ENCODE measurements at regions not wholly inside any gene's neighbourhood (a gene's known extent, or its start where the extent isn't known, plus 50 kb on each side); places are given as distances from the start of the nearest gene placed in this dataset.
"Not testable (repeated sequence)": the region's sequence is repeated elsewhere in the genome, so short reads cannot be mapped to it uniquely, and the experiment has no call there.

GRCh38 chr2:225757248-225757647 lies 357.7 kb downstream of the NYAP2 start:
- DNase-seq (ENCODE audit: low read depth in 2 of 2), result no peak

GRCh38 chr2:225756198-225756597 lies 356.7 kb downstream of the NYAP2 start:
- DNase-seq (ENCODE audit: low read depth in 2 of 2), result no peak

- no peak for DNase-seq (ENCODE audit: low read depth in 2 of 2)
These were observed 349.1 kb downstream of the NYAP2 start for GRCh38 chr2:225748609-225749008.

GRCh38 chr2:225743996-225744395 lies 344.5 kb downstream of the NYAP2 start:
- not testable (repeated sequence) for DNase-seq (ENCODE audit: low read depth in 2 of 2)

GRCh38 chr2:225742487-225742886 lies 343.0 kb downstream of the NYAP2 start:
- no peak for DNase-seq (ENCODE audit: low read depth in 2 of 2)

GRCh38 chr2:225740086-225740485 lies 340.6 kb downstream of the NYAP2 start:
- DNase-seq (ENCODE audit: low read depth in 2 of 2), result peak; percentile 96 to 97

- no peak for DNase-seq (ENCODE audit: low read depth in 2 of 2)
These were observed 339.8 kb downstream of the NYAP2 start for GRCh38 chr2:225739328-225739727.

GRCh38 chr2:225738735-225739134 lies 339.2 kb downstream of the NYAP2 start:
- no peak for DNase-seq (ENCODE audit: low read depth in 2 of 2)

GRCh38 chr2:225737556-225737955 lies 338.0 kb downstream of the NYAP2 start:
- peak in 1 of 2 experiments; percentile 8 for DNase-seq (ENCODE audit: low read depth in 2 of 2)

- peak; percentile 84 to 86 for DNase-seq (ENCODE audit: low read depth in 2 of 2)
These were observed 336.3 kb downstream of the NYAP2 start for GRCh38 chr2:225735844-225736243.

- DNase-seq (ENCODE audit: low read depth in 2 of 2), result no peak
These were observed 326.2 kb downstream of the NYAP2 start for GRCh38 chr2:225725726-225726125.

All from fibroblast of skin of left quadriceps (primary cell).